NCI-H748 (cell line): ENCODE measurements at regions not wholly inside any gene's neighbourhood (a gene's known extent, or its start where the extent isn't known, plus 50 kb on each side); places are given as distances from the start of the nearest gene placed in this dataset.
"Not testable (repeated sequence)": the region's sequence is repeated elsewhere in the genome, so short reads cannot be mapped to it uniquely, and the experiment has no call there.

Experiments used
- DNase-seq: peaks from one replicate; lab custom pipeline; 2025; ENCODE audit not compliant: unreplicated experiment; lab: John Stamatoyannopoulos, UW

- no peak for DNase-seq
Measured at GRCh38 chr13:22848539-22849052, 332.2 kb upstream of the SGCG start.

- no peak for DNase-seq
Measured at GRCh38 chr13:22855926-22856325, 324.9 kb upstream of the SGCG start.

GRCh38 chr13:22858980-22859379 lies 321.8 kb upstream of the SGCG start:
- not testable (repeated sequence) for DNase-seq

- not testable (repeated sequence) for DNase-seq
Measured at GRCh38 chr13:22859411-22859810, 321.4 kb upstream of the SGCG start.

- no peak for DNase-seq
Measured at GRCh38 chr13:22861958-22862466, 318.8 kb upstream of the SGCG start.

- DNase-seq: no peak
Measured at GRCh38 chr13:22862478-22862877, 318.3 kb upstream of the SGCG start.

GRCh38 chr13:22866221-22866620 lies 314.6 kb upstream of the SGCG start:
- DNase-seq: no peak

- no peak for DNase-seq
Measured at GRCh38 chr13:22871231-22871630, 309.5 kb upstream of the SGCG start.

GRCh38 chr13:22874839-22875238 lies 305.9 kb upstream of the SGCG start:
- DNase-seq: no peak

- no peak for DNase-seq
Measured at GRCh38 chr13:22877421-22877820, 303.4 kb upstream of the SGCG start.

- peak; percentile 74 for DNase-seq
Measured at GRCh38 chr13:22880741-22881720, 299.7 kb upstream of the SGCG start.

- not testable (repeated sequence) for DNase-seq
Measured at GRCh38 chr13:22881721-22882608, 298.8 kb upstream of the SGCG start.

- no peak for DNase-seq
Measured at GRCh38 chr13:22883262-22883840, 297.4 kb upstream of the SGCG start.

GRCh38 chr13:22883956-22884355 lies 296.8 kb upstream of the SGCG start:
- no peak for DNase-seq

GRCh38 chr13:22886061-22886460 lies 294.7 kb upstream of the SGCG start:
- not testable (repeated sequence) for DNase-seq

- DNase-seq: not testable (repeated sequence)
Measured at GRCh38 chr13:22889376-22889775, 291.4 kb upstream of the SGCG start.

GRCh38 chr13:22893204-22893603 lies 287.6 kb upstream of the SGCG start:
- DNase-seq: no peak

- no peak for DNase-seq
Measured at GRCh38 chr13:22893777-22894176, 287.0 kb upstream of the SGCG start.

GRCh38 chr13:22897571-22898314 lies 283.0 kb upstream of the SGCG start:
- DNase-seq: no peak

- DNase-seq: not testable (repeated sequence)
Measured at GRCh38 chr13:22900416-22900951, 280.3 kb upstream of the SGCG start.
